ENCODE measurements at regions not wholly inside any gene's neighbourhood (a gene's known extent, or its start where the extent isn't known, plus 50 kb on each side); places are given as distances from the start of the nearest gene placed in this dataset.

DNA sequence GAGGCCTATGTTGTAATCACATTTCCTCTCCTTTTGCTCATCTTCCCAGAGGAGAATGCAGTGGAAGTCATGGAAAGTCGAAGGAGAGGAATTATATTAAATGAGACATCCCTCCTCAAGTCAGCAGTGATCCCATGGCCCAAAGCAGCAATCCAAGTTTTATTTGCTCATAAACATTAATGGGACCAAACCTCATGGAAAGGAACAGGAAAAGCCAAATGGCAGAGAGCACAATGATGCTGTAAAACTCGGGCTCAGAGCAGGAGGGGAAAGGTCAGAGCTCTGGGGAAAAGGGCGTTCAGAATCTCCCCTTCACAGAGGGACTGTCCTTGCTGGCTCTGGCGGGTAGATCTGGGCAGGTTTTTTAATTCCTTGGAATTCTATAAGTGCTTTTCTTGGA, 175.8 kb downstream of the C5orf15 start:
- TF ChIP-seq POLR2A (IDR thresholded peaks at IDR 0.05) (no peak), CTCF (IDR thresholded peaks at IDR 0.05) (no peak), POLR2AphosphoS5 (IDR thresholded peaks at IDR 0.05) (no peak), EP300 (IDR thresholded peaks at IDR 0.05) (no peak)
